NCI-H345 treated with DMSO at 0.1 percent for 48 hours (cell line): ENCODE measurements at regions not wholly inside any gene's neighbourhood (a gene's known extent, or its start where the extent isn't known, plus 50 kb on each side); places are given as distances from the start of the nearest gene placed in this dataset.
"Not testable (repeated sequence)": the region's sequence is repeated elsewhere in the genome, so short reads cannot be mapped to it uniquely, and the experiment has no call there.

Experiments used
- DNase-seq: peaks from one replicate; lab custom pipeline; 2025; ENCODE audit not compliant: unreplicated experiment; lab: John Stamatoyannopoulos, UW

- no peak for DNase-seq
These were observed 861.8 kb downstream of the TAF11L14 start for GRCh38 chr5:18496041-18496440.

GRCh38 chr5:18497089-18497488 is 862.8 kb downstream of the TAF11L14 start:
- no peak for DNase-seq

GRCh38 chr5:18503797-18504328 is 869.6 kb downstream of the TAF11L14 start:
- no peak for DNase-seq

GRCh38 chr5:18507114-18507513 is 872.9 kb downstream of the TAF11L14 start:
- no peak for DNase-seq

GRCh38 chr5:18517641-18518380 is 883.6 kb downstream of the TAF11L14 start:
- DNase-seq = no peak

GRCh38 chr5:18523380-18523779 is 889.1 kb downstream of the TAF11L14 start:
- DNase-seq = no peak

- DNase-seq = no peak
These were observed 892.6 kb downstream of the TAF11L14 start for GRCh38 chr5:18526792-18527405.

GRCh38 chr5:18533137-18533536 is 898.9 kb downstream of the TAF11L14 start:
- DNase-seq = no peak

GRCh38 chr5:18534119-18534518 is 899.9 kb downstream of the TAF11L14 start:
- no peak for DNase-seq

GRCh38 chr5:18535753-18536152 is 901.5 kb downstream of the TAF11L14 start:
- DNase-seq = not testable (repeated sequence)

GRCh38 chr5:18544421-18544820 is 910.2 kb downstream of the TAF11L14 start:
- no peak for DNase-seq

GRCh38 chr5:18546591-18546990 is 912.3 kb downstream of the TAF11L14 start:
- DNase-seq = no peak

- DNase-seq = no peak
These were observed 917.5 kb downstream of the TAF11L14 start for GRCh38 chr5:18551716-18552115.

GRCh38 chr5:18553269-18553668 is 919.0 kb downstream of the TAF11L14 start:
- no peak for DNase-seq

- no peak for DNase-seq
These were observed 926.3 kb downstream of the TAF11L14 start for GRCh38 chr5:18560602-18561001.

GRCh38 chr5:18563853-18564252 is 929.6 kb downstream of the TAF11L14 start:
- no peak for DNase-seq

GRCh38 chr5:18566671-18567070 is 932.4 kb downstream of the TAF11L14 start:
- no peak for DNase-seq

- no peak for DNase-seq
These were observed 942.3 kb downstream of the TAF11L14 start for GRCh38 chr5:18576586-18576985.

GRCh38 chr5:18601185-18601584 is 966.9 kb downstream of the TAF11L14 start:
- no peak for DNase-seq

GRCh38 chr5:18602402-18602801 is 968.1 kb downstream of the TAF11L14 start:
- no peak for DNase-seq

- no peak for DNase-seq
These were observed 970.9 kb downstream of the TAF11L14 start for GRCh38 chr5:18605186-18605585.

GRCh38 chr5:18607570-18607969 is 973.3 kb downstream of the TAF11L14 start:
- DNase-seq = no peak
